Uterus (tissue), 3 donors: ENCODE measurements at regions not wholly inside any gene's neighbourhood (a gene's known extent, or its start where the extent isn't known, plus 50 kb on each side); places are given as distances from the start of the nearest gene placed in this dataset.
"Not testable (repeated sequence)": the region's sequence is repeated elsewhere in the genome, so short reads cannot be mapped to it uniquely, and the experiment has no call there.

Source experiments
- DNase-seq, 2 donors: peaks; one replicate each; pipeline ENCODE4 v3.0.0-alpha.2; 2019 to 2020
- H3K27ac ChIP-seq, 2 donors: fragments of 200-600 bp; sonication (generic); 1 replicate in 1 of 2; 2 replicates in 1 of 2; pipeline ENCODE4 v1.5.1; 2016 to 2018
- H3K27me3 ChIP-seq, 2 donors: fragments of 200-600 bp; sonication (generic); one replicate each; pipeline ENCODE4 v1.5.1; 2018 to 2019; ENCODE audit warnings: control low read depth in 1 of 2
- H3K36me3 ChIP-seq, 2 donors: fragments of 200-600 bp; sonication (generic); one replicate each; pipeline ENCODE4 v1.5.1; 2019; ENCODE audit warnings: control low read depth in 1 of 2
- H3K4me1 ChIP-seq, 2 donors: fragments of 200-600 bp; sonication (generic); one replicate each; pipeline ENCODE4 v1.5.1; 2018 to 2019; ENCODE audit warnings: control low read depth in 1 of 2
- H3K4me3 ChIP-seq, 2 donors: fragments of 200-600 bp; sonication (generic); 1 replicate in 1 of 2; 2 replicates in 1 of 2; pipeline ENCODE4 v1.5.1; 2018 to 2019; ENCODE audit warnings: mild to moderate bottlenecking in 1 of 2
- H3K9me3 ChIP-seq, 2 donors: fragments of 200-600 bp; sonication (generic); one replicate each; pipeline ENCODE4 v1.5.1; 2019; ENCODE audit warnings: control low read depth in 1 of 2
- POLR2A ChIP-seq, 2 donors: fragments of 450-650 bp; IDR thresholded peaks; one replicate each; pipeline ENCODE4 v1.6.1; 2016; ENCODE audit warnings: antibody characterized with exemption in 2 of 2, mild to moderate bottlenecking in 1 of 2, moderate library complexity in 1 of 2
- intact Hi-C: fragments of 100-400 bp; cut with DNase I; formaldehyde crosslinking; loops from one replicate; pipeline ENCODE4 v1.15.1; 2023; ENCODE audit warnings: low total_unique reads
- TF ChIP-seq, protein P1 (sequence below), 4 experiments: fragments of 200-600 bp in 2 of 4; fragments of 450-650 bp in 2 of 4; sonication (generic) in 2 of 4; IDR thresholded peaks; one replicate each; pipeline ENCODE4 v1.5.1; 2016 to 2019; ENCODE audit warnings: antibody characterized with exemption in 4 of 4, mild to moderate bottlenecking in 2 of 4, moderate library complexity in 1 of 4
- donor health status: DM: yes; HTN: yes; CAD: no.

GRCh38 chr13:79932556-79932955 lies 408.4 kb downstream of the SPRY2 start:
- no peaks in the 10 kb centered on the region for H3K9me3 ChIP-seq
- TF ChIP-seq, protein P1, sequence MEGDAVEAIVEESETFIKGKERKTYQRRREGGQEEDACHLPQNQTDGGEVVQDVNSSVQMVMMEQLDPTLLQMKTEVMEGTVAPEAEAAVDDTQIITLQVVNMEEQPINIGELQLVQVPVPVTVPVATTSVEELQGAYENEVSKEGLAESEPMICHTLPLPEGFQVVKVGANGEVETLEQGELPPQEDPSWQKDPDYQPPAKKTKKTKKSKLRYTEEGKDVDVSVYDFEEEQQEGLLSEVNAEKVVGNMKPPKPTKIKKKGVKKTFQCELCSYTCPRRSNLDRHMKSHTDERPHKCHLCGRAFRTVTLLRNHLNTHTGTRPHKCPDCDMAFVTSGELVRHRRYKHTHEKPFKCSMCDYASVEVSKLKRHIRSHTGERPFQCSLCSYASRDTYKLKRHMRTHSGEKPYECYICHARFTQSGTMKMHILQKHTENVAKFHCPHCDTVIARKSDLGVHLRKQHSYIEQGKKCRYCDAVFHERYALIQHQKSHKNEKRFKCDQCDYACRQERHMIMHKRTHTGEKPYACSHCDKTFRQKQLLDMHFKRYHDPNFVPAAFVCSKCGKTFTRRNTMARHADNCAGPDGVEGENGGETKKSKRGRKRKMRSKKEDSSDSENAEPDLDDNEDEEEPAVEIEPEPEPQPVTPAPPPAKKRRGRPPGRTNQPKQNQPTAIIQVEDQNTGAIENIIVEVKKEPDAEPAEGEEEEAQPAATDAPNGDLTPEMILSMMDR (IDR thresholded peaks at IDR 0.05) = no peak
- no peak for TF ChIP-seq POLR2A (IDR thresholded peaks at IDR 0.05)
- no peak for DNase-seq
- intact Hi-C loops = no loop called here
- no peak overlapping the region for H3K27ac ChIP-seq
- H3K4me3 ChIP-seq = no peak overlapping the region
- no peaks in the 10 kb centered on the region for H3K4me1 ChIP-seq
- H3K36me3 ChIP-seq = no peaks in the 10 kb centered on the region
- no peaks in the 10 kb centered on the region for H3K27me3 ChIP-seq

- H3K27ac ChIP-seq, H3K36me3 ChIP-seq, H3K4me1 ChIP-seq, DNase-seq, intact Hi-C loops, H3K4me3 ChIP-seq, H3K9me3 ChIP-seq, H3K27me3 ChIP-seq: not testable (repeated sequence)
Observed at GRCh38 chr13:79923973-79924556, 416.9 kb downstream of the SPRY2 start.

DNA sequence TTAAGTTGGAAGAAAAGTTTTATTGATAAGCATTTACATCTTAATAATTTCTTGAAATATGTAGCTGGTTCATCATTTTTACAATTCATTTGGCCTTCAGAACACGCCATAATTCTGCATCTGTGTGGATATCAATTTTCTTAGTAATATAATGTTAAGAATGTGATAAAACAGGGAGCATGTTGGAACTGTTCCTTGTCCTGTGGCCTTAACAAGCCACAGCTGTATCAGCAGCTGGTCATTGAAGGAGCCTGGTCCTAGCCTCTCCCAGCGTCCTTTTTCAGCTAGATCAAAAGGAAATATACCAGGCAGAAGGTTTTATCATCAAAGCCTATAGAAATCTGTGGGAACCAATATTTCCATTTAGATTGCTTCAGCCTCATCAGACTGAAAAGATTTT lies 421.8 kb downstream of the SPRY2 start:
- Histone ChIP-seq H3K9me3 (no peaks in the 10 kb centered on the region), H3K36me3 (no peaks in the 10 kb centered on the region), H3K27ac (no peak overlapping the region), H3K4me3 (no peak overlapping the region), H3K27me3 (no peaks in the 10 kb centered on the region), H3K4me1 (no peaks in the 10 kb centered on the region)
- no peak for DNase-seq
- no peak for TF ChIP-seq POLR2A (IDR thresholded peaks at IDR 0.05)
- TF ChIP-seq, protein P1 (IDR thresholded peaks at IDR 0.05) = no peak
- intact Hi-C loops = no loop called here

GRCh38 chr13:79918620-79919019 lies 422.3 kb downstream of the SPRY2 start:
- Histone ChIP-seq H3K4me1 (no peaks in the 10 kb centered on the region), H3K9me3 (no peaks in the 10 kb centered on the region), H3K27me3 (no peaks in the 10 kb centered on the region), H3K27ac (no peak overlapping the region), H3K36me3 (no peaks in the 10 kb centered on the region), H3K4me3 (no peak overlapping the region)
- no peak for DNase-seq
- intact Hi-C loops = no loop called here
- TF ChIP-seq, protein P1 (IDR thresholded peaks at IDR 0.05) = no peak
- TF ChIP-seq POLR2A (IDR thresholded peaks at IDR 0.05) = no peak

GRCh38 chr13:79917628-79918027 lies 423.3 kb downstream of the SPRY2 start:
- H3K36me3 ChIP-seq = no peaks in the 10 kb centered on the region
- no peaks in the 10 kb centered on the region for H3K9me3 ChIP-seq
- H3K27ac ChIP-seq = no peak overlapping the region
- intact Hi-C loops = no loop called here
- no peaks in the 10 kb centered on the region for H3K27me3 ChIP-seq
- TF ChIP-seq POLR2A (IDR thresholded peaks at IDR 0.05) = no peak
- TF ChIP-seq, protein P1 (IDR thresholded peaks at IDR 0.05) = no peak
- H3K4me3 ChIP-seq = no peak overlapping the region
- DNase-seq = no peak
- no peaks in the 10 kb centered on the region for H3K4me1 ChIP-seq
